Trophoblast cell (in vitro differentiated cells and primary cell): ENCODE measurements at regions not wholly inside any gene's neighbourhood (a gene's known extent, or its start where the extent isn't known, plus 50 kb on each side); places are given as distances from the start of the nearest gene placed in this dataset.
"Not testable (repeated sequence)": the region's sequence is repeated elsewhere in the genome, so short reads cannot be mapped to it uniquely, and the experiment has no call there.

ENCODE experiments used
- DNase-seq, 2 donors: peaks; one replicate each; pipeline ENCODE4 v3.0.0-alpha.2; 2016
- H2AFZ ChIP-seq: 2 replicates; pipeline ENCODE4 v1.6.1; 2013; ENCODE audit warnings: low read length, moderate library complexity, mild to moderate bottlenecking; ENCODE audit not compliant: insufficient read depth, poor library complexity
- H2AK5ac ChIP-seq: 2 replicates; pipeline ENCODE4 v1.6.1; 2013; ENCODE audit warnings: mild to moderate bottlenecking, low read length
- H2BK120ac ChIP-seq: 2 replicates; pipeline ENCODE4 v1.6.1; 2013; ENCODE audit warnings: low read length, mild to moderate bottlenecking, moderate library complexity; ENCODE audit not compliant: insufficient read depth, poor library complexity
- H2BK12ac ChIP-seq: 2 replicates; pipeline ENCODE4 v1.6.1; 2013; ENCODE audit warnings: mild to moderate bottlenecking, low read length, moderate library complexity
- H2BK5ac ChIP-seq: 2 replicates; pipeline ENCODE4 v1.6.1; 2013; ENCODE audit warnings: low read length, low read depth, moderate library complexity, mild to moderate bottlenecking; ENCODE audit not compliant: poor library complexity
- H3K14ac ChIP-seq: 2 replicates; pipeline ENCODE4 v1.6.1; 2013; ENCODE audit warnings: mild to moderate bottlenecking, low read length
- H3K18ac ChIP-seq: 2 replicates; pipeline ENCODE4 v1.6.1; 2013; ENCODE audit warnings: mild to moderate bottlenecking, low read length
- H3K23ac ChIP-seq: 2 replicates; pipeline ENCODE4 v1.6.1; 2013; ENCODE audit warnings: low read length
- H3K27ac ChIP-seq: 2 replicates; pipeline ENCODE4 v1.5.1; 2013; ENCODE audit warnings: low read depth, mild to moderate bottlenecking, inconsistent platforms, low read length, moderate library complexity
- H3K27me3 ChIP-seq: 2 replicates; pipeline ENCODE4 v1.6.1; 2013; ENCODE audit warnings: inconsistent platforms, mild to moderate bottlenecking, low read length, moderate library complexity; ENCODE audit not compliant: insufficient read depth
- H3K36me3 ChIP-seq, 2 experiments: 1 replicate in 1 of 2; 2 replicates in 1 of 2; pipeline ENCODE4 v1.6.1; 2013; ENCODE audit warnings: low read length in 2 of 2, mild to moderate bottlenecking in 2 of 2, moderate library complexity in 1 of 2; ENCODE audit not compliant: insufficient read depth in 2 of 2, control insufficient read depth in 1 of 2
- H3K4ac ChIP-seq: 2 replicates; pipeline ENCODE4 v1.6.1; 2013; ENCODE audit warnings: low read depth, mild to moderate bottlenecking, low read length, moderate library complexity
- H3K4me1 ChIP-seq, 2 experiments: 1 replicate in 1 of 2; 2 replicates in 1 of 2; pipeline ENCODE4 v1.6.1; 2013; ENCODE audit warnings: low read length in 2 of 2, mild to moderate bottlenecking in 2 of 2, moderate library complexity in 1 of 2; ENCODE audit not compliant: insufficient read depth in 2 of 2, control insufficient read depth in 1 of 2
- H3K4me2 ChIP-seq: 2 replicates; pipeline ENCODE4 v1.6.1; 2013; ENCODE audit warnings: inconsistent platforms, mild to moderate bottlenecking, low read length, moderate library complexity
- H3K4me3 ChIP-seq: 2 replicates; pipeline ENCODE4 v1.5.1; 2013; ENCODE audit warnings: mild to moderate bottlenecking, low read depth, low read length, inconsistent platforms
- H3K79me1 ChIP-seq: one replicate; pipeline ENCODE4 v1.6.1; 2013; ENCODE audit warnings: low read length
- H3K79me2 ChIP-seq: 2 replicates; pipeline ENCODE4 v1.6.1; 2013; ENCODE audit warnings: low read length, mild to moderate bottlenecking; ENCODE audit not compliant: control insufficient read depth, insufficient read depth, poor library complexity
- H3K9ac ChIP-seq: 2 replicates; pipeline ENCODE4 v1.6.1; 2013; ENCODE audit warnings: mild to moderate bottlenecking, low read length
- H3K9me3 ChIP-seq: 2 replicates; pipeline ENCODE4 v1.6.1; 2013; ENCODE audit warnings: low read depth, mild to moderate bottlenecking, control low read depth, inconsistent platforms, low read length; ENCODE audit not compliant: insufficient read depth
- H4K12ac ChIP-seq: 2 replicates; pipeline ENCODE4 v1.6.1; 2013; ENCODE audit warnings: low read depth, mild to moderate bottlenecking, low read length, moderate library complexity
- H4K8ac ChIP-seq: 2 replicates; pipeline ENCODE4 v1.6.1; 2013; ENCODE audit warnings: low read depth, mild to moderate bottlenecking, low read length, moderate library complexity
- H4K91ac ChIP-seq: one replicate; pipeline ENCODE4 v1.6.1; 2013; ENCODE audit warnings: low read depth, mild to moderate bottlenecking, low read length, moderate library complexity
- WGBS: extraction: QIAGEN DNeasy Blood & Tissue Kit; methylation state at CpG from one replicate; pipeline ENCODE4 v1.1.7; 2013; ENCODE audit warnings: missing lambda C conversion rate; ENCODE audit not compliant: insufficient read length, insufficient coverage; ENCODE audit errors: extremely low coverage; 5-methylcytosine and 5-hydroxymethylcytosine counted together

DNA sequence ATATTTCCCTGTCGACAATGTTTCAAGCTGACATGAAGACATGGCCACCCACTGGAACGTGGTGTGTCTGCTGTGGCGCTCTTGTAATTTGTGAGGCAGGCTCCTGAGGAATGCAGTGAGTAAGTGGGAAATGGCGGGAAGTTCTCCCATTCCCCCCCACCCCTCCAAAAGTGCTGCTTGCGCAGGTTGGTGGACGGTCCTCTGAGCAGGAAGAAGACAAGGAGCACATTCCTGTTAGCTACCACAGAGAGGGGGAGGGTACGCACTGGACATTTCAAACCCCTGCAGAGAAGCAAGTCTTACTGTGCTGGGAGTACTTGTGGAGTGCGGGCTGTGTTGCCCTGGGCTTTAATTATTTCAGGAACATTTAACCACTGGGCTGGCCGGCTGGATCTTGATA, 92.9 kb downstream of the DEFB131A start:
- not testable (repeated sequence) for H3K14ac ChIP-seq, H3K27ac ChIP-seq, H4K8ac ChIP-seq, H3K4me3 ChIP-seq, H2AK5ac ChIP-seq, H3K4me2 ChIP-seq, H3K4ac ChIP-seq, H4K91ac ChIP-seq, H3K36me3 ChIP-seq, H3K27me3 ChIP-seq, H3K18ac ChIP-seq, H3K79me2 ChIP-seq, H3K9ac ChIP-seq, H2BK5ac ChIP-seq, H2AFZ ChIP-seq, H3K4me1 ChIP-seq, H2BK12ac ChIP-seq, H3K23ac ChIP-seq, H3K9me3 ChIP-seq, H2BK120ac ChIP-seq, H3K79me1 ChIP-seq, H4K12ac ChIP-seq
- no CpG with 5 or more reads among the region's 9 CpGs for WGBS
- peak; percentile 7 to 25 for DNase-seq

DNA sequence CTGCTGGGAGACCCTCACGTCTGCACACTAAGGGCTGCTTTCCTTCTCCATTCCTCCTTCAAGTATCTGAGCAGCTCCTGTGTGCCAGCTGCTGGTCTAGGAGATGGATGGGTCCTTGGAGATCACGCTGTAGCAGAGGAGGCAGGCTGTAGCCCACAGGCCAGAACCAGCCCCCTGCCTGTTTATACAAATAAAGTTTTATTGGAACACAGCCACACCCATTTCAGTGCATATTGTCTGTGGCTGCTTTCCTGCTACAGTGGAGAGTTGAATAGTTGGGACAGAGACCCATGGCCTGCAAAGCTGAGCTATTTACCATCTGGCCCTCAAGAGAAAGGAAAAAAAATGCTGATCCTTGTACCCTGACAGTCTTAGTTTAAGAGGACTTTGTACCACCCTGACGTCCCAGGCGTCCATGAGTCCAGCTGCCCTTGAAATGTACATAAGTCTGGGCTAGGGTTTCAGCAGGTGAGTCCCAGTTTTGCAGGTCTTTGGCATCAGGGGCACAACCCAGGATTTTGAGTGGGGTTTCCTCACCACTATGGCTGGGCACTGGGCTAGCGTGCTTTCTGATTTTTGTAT, 95.8 kb downstream of the DEFB131A start:
- no CpG with 5 or more reads among the region's 5 CpGs for WGBS
- not testable (repeated sequence) for H3K27me3 ChIP-seq, H3K4me3 ChIP-seq, H3K14ac ChIP-seq, H3K4me2 ChIP-seq, H2AK5ac ChIP-seq, DNase-seq, H2AFZ ChIP-seq, H3K9me3 ChIP-seq, H3K79me1 ChIP-seq, H3K4me1 ChIP-seq, H3K9ac ChIP-seq, H3K36me3 ChIP-seq, H3K18ac ChIP-seq, H3K4ac ChIP-seq, H2BK5ac ChIP-seq, H4K91ac ChIP-seq, H3K23ac ChIP-seq, H4K8ac ChIP-seq, H2BK12ac ChIP-seq, H2BK120ac ChIP-seq, H3K27ac ChIP-seq, H3K79me2 ChIP-seq, H4K12ac ChIP-seq

DNA sequence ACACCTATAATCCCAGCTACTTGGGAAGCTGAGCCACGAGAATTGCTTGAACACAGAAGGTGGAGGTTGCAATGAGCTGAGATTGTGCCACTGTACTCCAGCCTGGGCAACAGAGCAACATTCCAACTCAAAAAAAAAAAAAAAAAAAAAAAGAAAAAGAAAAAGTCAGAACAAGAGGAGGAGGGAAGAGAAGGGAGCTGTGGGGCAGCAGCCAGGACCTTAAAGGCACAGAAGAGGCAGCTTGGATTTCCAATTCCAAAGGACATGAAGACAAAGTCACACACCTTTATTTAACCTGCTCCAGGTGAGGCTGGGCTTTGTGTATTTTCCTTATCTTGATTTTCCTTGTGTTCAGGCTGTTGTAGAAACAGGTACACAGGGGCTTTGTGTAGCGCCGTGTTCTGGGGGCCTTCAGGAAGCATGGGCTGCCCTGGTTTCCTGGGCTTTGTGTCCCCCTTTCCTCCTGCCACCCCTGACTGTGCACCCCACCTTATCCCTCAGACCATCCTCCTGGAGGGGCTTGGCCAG, 97.2 kb downstream of the DEFB131A start:
- H3K9ac ChIP-seq, H3K27me3 ChIP-seq, H3K4ac ChIP-seq, H2AK5ac ChIP-seq, H2BK120ac ChIP-seq, H2AFZ ChIP-seq, H4K91ac ChIP-seq, H3K79me1 ChIP-seq, H4K8ac ChIP-seq, DNase-seq, H3K79me2 ChIP-seq, H3K9me3 ChIP-seq, H3K14ac ChIP-seq, H3K36me3 ChIP-seq, H3K4me3 ChIP-seq, H3K4me1 ChIP-seq, H3K27ac ChIP-seq, H3K4me2 ChIP-seq, H3K18ac ChIP-seq, H3K23ac ChIP-seq, H2BK5ac ChIP-seq, H2BK12ac ChIP-seq, H4K12ac ChIP-seq: not testable (repeated sequence)
- WGBS = no CpG with 5 or more reads among the region's 3 CpGs

DNA sequence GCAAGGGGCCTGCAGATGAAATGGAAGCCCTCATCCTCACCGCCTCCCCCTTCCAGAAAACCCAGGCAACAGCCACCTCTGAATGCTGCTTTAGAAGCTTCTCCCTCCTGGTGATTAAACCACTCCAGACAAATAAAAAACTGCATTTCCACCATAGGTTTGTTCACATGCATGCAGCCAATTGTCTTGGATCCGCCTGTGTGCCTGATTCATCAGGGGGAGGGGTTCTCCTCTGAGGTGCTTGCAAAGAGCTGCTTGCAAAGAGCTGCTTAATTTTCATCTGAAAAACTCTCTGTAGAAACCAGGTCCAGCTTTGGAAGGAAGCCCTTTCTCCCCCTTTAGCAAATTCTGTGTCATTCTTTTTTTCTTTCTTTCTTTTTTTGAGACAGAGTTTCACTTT, 100.6 kb downstream of the DEFB131A start:
- H2AFZ ChIP-seq, H2BK12ac ChIP-seq, H3K9me3 ChIP-seq, H3K23ac ChIP-seq, H3K4me2 ChIP-seq, H3K18ac ChIP-seq, H3K79me2 ChIP-seq, H3K4me1 ChIP-seq, H4K91ac ChIP-seq, H3K9ac ChIP-seq, H4K12ac ChIP-seq, H3K14ac ChIP-seq, H3K27ac ChIP-seq, H3K36me3 ChIP-seq, H3K4me3 ChIP-seq, H2BK5ac ChIP-seq, DNase-seq, H3K79me1 ChIP-seq, H3K27me3 ChIP-seq, H2AK5ac ChIP-seq, H4K8ac ChIP-seq, H2BK120ac ChIP-seq, H3K4ac ChIP-seq: not testable (repeated sequence)
- no CpG with 5 or more reads among the region's 2 CpGs for WGBS
